GM18867 (cell line): ENCODE measurements at regions not wholly inside any gene's neighbourhood (a gene's known extent, or its start where the extent isn't known, plus 50 kb on each side); places are given as distances from the start of the nearest gene placed in this dataset.
A peak's percentile ranks its signal among the peaks of the same experiment; 100 is the strongest.

Experiments
- ATAC-seq: cut with Tn5 transposase; IDR thresholded peaks from one replicate; pipeline ENCODE4 v1.9.1; 2021; ENCODE audit warnings: mild to moderate bottlenecking, moderate library complexity; ENCODE audit not compliant: unreplicated experiment

GRCh38 chr7:41027428-41028115 lies 675.3 kb downstream of the INHBA start:
- ATAC-seq = no peak

- no peak for ATAC-seq
These were observed 678.8 kb downstream of the INHBA start for GRCh38 chr7:41024126-41024525.

- no peak for ATAC-seq
These were observed 682.8 kb downstream of the INHBA start for GRCh38 chr7:41020056-41020455.

GRCh38 chr7:41013117-41013516 lies 689.8 kb downstream of the INHBA start:
- no peak for ATAC-seq

- no peak for ATAC-seq
These were observed 690.8 kb downstream of the INHBA start for GRCh38 chr7:41012041-41012440.

- ATAC-seq = no peak
These were observed 691.9 kb downstream of the INHBA start for GRCh38 chr7:41010967-41011366.

- ATAC-seq = no peak
These were observed 692.5 kb downstream of the INHBA start for GRCh38 chr7:41010418-41010817.

- ATAC-seq = no peak
These were observed 695.1 kb downstream of the INHBA start for GRCh38 chr7:41007811-41008210.

GRCh38 chr7:41007351-41007751 lies 695.5 kb downstream of the INHBA start:
- no peak for ATAC-seq

GRCh38 chr7:41006306-41006995 lies 696.4 kb downstream of the INHBA start:
- no peak for ATAC-seq

- no peak for ATAC-seq
These were observed 697.5 kb downstream of the INHBA start for GRCh38 chr7:41005374-41005901.

GRCh38 chr7:41003977-41004376 lies 698.9 kb downstream of the INHBA start:
- ATAC-seq = no peak

GRCh38 chr7:41003611-41003940 lies 699.3 kb downstream of the INHBA start:
- ATAC-seq = no peak

GRCh38 chr7:41002741-41003610 lies 699.9 kb downstream of the INHBA start:
- peak; percentile 79 for ATAC-seq

- no peak for ATAC-seq
These were observed 702.8 kb downstream of the INHBA start for GRCh38 chr7:41000042-41000441.

GRCh38 chr7:40996233-40996677 lies 706.6 kb downstream of the INHBA start:
- no peak for ATAC-seq

- ATAC-seq = no peak
These were observed 712.0 kb downstream of the INHBA start for GRCh38 chr7:40990841-40991240.

- ATAC-seq = no peak
These were observed 715.3 kb downstream of the INHBA start for GRCh38 chr7:40987571-40987970.

GRCh38 chr7:40986351-40986873 lies 716.5 kb downstream of the INHBA start:
- no peak for ATAC-seq

GRCh38 chr7:40983111-40983510 lies 719.8 kb downstream of the INHBA start:
- no peak for ATAC-seq

- no peak for ATAC-seq
These were observed 723.6 kb downstream of the INHBA start for GRCh38 chr7:40979296-40979695.
